Natural killer cell (primary cell): ENCODE measurements at regions not wholly inside any gene's neighbourhood (a gene's known extent, or its start where the extent isn't known, plus 50 kb on each side); places are given as distances from the start of the nearest gene placed in this dataset.

Experiments
- ATAC-seq, 3 donors: fragments of 150-1000 bp in 2 of 3; fragments of 200-7000 bp in 1 of 3; cut with Tn5 transposase; 1 replicate in 1 of 3; 2 replicates in 2 of 3; pipeline ENCODE4 v1.10.0; 2021; ENCODE audit warnings: mild to moderate bottlenecking in 2 of 3, moderate library complexity in 2 of 3
- DNase-seq, 2 donors: peaks; one replicate each; pipeline versions ENCODE4 v3.0.0 to v3.0.0-alpha.2; 2013 to 2021; ENCODE audit warnings: mixed read lengths in 1 of 2
- H3K27ac ChIP-seq: one replicate; pipeline ENCODE4 v1.5.1; 2013; ENCODE audit warnings: mild to moderate bottlenecking, low read length
- H3K27me3 ChIP-seq: one replicate; pipeline ENCODE4 v1.6.1; 2013; ENCODE audit warnings: low read length; ENCODE audit not compliant: control insufficient read depth, insufficient read depth
- H3K36me3 ChIP-seq: one replicate; pipeline ENCODE4 v1.6.1; 2013; ENCODE audit warnings: low read length; ENCODE audit not compliant: control insufficient read depth, insufficient read depth
- H3K4me1 ChIP-seq: one replicate; pipeline ENCODE4 v1.6.1; 2013; ENCODE audit warnings: low read length; ENCODE audit not compliant: control insufficient read depth, insufficient read depth
- H3K4me3 ChIP-seq: one replicate; pipeline ENCODE4 v1.5.1; 2013; ENCODE audit warnings: low read length
- H3K9me3 ChIP-seq: one replicate; pipeline ENCODE4 v1.6.1; 2013; ENCODE audit warnings: low read length; ENCODE audit not compliant: control insufficient read depth, insufficient read depth
- H3K27ac Mint-ChIP-seq, 2 donors: one replicate each; pipeline ENCODE4 v1.8.0; 2022; ENCODE audit warnings: mild to moderate bottlenecking in 2 of 2, mixed read lengths in 2 of 2, moderate library complexity in 1 of 2
- H3K27me3 Mint-ChIP-seq, 2 donors: one replicate each; pipeline ENCODE4 v1.8.0; 2022; ENCODE audit warnings: low read depth in 2 of 2, mixed read lengths in 2 of 2
- H3K36me3 Mint-ChIP-seq: one replicate; pipeline ENCODE4 v1.8.0; 2022; ENCODE audit warnings: mixed read lengths
- H3K4me1 Mint-ChIP-seq, 2 donors: one replicate each; pipeline ENCODE4 v1.8.0; 2022; ENCODE audit warnings: mixed read lengths in 2 of 2
- H3K4me3 Mint-ChIP-seq: one replicate; pipeline ENCODE4 v1.8.0; 2022; ENCODE audit warnings: mild to moderate bottlenecking, moderate library complexity, mixed read lengths
- H3K9me3 Mint-ChIP-seq, 2 donors: one replicate each; pipeline ENCODE4 v1.8.0; 2022; ENCODE audit warnings: mixed read lengths in 2 of 2
- CTCF ChIP-seq: fragments of 200-600 bp; IDR thresholded peaks from one replicate; pipeline ENCODE4 v1.8.0; 2022; ENCODE audit warnings: antibody characterized with exemption
- WGBS: methylation state at CpG from one replicate; pipeline ENCODE4 v1.1.7; 2013; ENCODE audit warnings: missing lambda C conversion rate; ENCODE audit not compliant: insufficient coverage; 5-methylcytosine and 5-hydroxymethylcytosine counted together
- intact Hi-C: fragments of 100-400 bp; cut with micrococcal nuclease; formaldehyde crosslinking; loops from one replicate; pipeline ENCODE4 v1.14.2; 2022

GRCh38 chr4:45004847-45005565, 278.6 kb upstream of the GNPDA2 start:
- no peaks in the 10 kb centered on the region for H3K4me1 Mint-ChIP-seq
- ATAC-seq, result no peak
- 54% methylated on average over 4 of the region's 4 CpGs for WGBS
- Histone ChIP-seq H3K27ac (no peak overlapping the region), H3K4me1 (no peaks in the 10 kb centered on the region), H3K9me3 (peaks cover 3% of the 10 kb centered on the region), H3K27me3 (no peaks in the 10 kb centered on the region), H3K36me3 (no peaks in the 10 kb centered on the region), H3K4me3 (no peak overlapping the region)
- no peak overlapping the region for H3K4me3 Mint-ChIP-seq
- no peaks in the 10 kb centered on the region for H3K27me3 Mint-ChIP-seq
- peaks cover 7% of the 10 kb centered on the region for H3K36me3 Mint-ChIP-seq
- H3K9me3 Mint-ChIP-seq, result peaks cover 17 to 21% of the 10 kb centered on the region in 2 donors
- no peak for TF ChIP-seq CTCF
- no peak for DNase-seq
- H3K27ac Mint-ChIP-seq, result no peak overlapping the region
- intact Hi-C loops, result no loop called here

- no peaks in the 10 kb centered on the region for H3K36me3 ChIP-seq
- WGBS, result no CpG with 5 or more reads among the region's 2 CpGs
- Mint-ChIP-seq H3K36me3 (peaks cover 7% of the 10 kb centered on the region), H3K9me3 (peaks cover 19 to 25% of the 10 kb centered on the region in 2 donors), H3K27ac (no peak overlapping the region), H3K4me3 (no peak overlapping the region), H3K4me1 (no peaks in the 10 kb centered on the region), H3K27me3 (no peaks in the 10 kb centered on the region)
- no peak for ATAC-seq
- H3K27me3 ChIP-seq, result no peaks in the 10 kb centered on the region
- no peak overlapping the region for H3K4me3 ChIP-seq
- intact Hi-C loops, result no loop called here
- no peak overlapping the region for H3K27ac ChIP-seq
- TF ChIP-seq CTCF, result no peak
- peaks cover 3% of the 10 kb centered on the region for H3K9me3 ChIP-seq
- no peak for DNase-seq
- no peaks in the 10 kb centered on the region for H3K4me1 ChIP-seq
These were observed 278.0 kb upstream of the GNPDA2 start for GRCh38 chr4:45004326-45004725.

- Histone ChIP-seq H3K36me3 (no peaks in the 10 kb centered on the region), H3K27ac (no peak overlapping the region), H3K4me3 (no peak overlapping the region), H3K27me3 (no peaks in the 10 kb centered on the region), H3K9me3 (peaks cover 4% of the 10 kb centered on the region), H3K4me1 (no peaks in the 10 kb centered on the region)
- peaks cover 14 to 23% of the 10 kb centered on the region in 2 donors for H3K9me3 Mint-ChIP-seq
- H3K36me3 Mint-ChIP-seq, result peaks cover 11% of the 10 kb centered on the region
- ATAC-seq, result no peak
- no peak for DNase-seq
- no peaks in the 10 kb centered on the region for H3K27me3 Mint-ChIP-seq
- 77% methylated on average over 4 of the region's 4 CpGs for whole genome bisulfite sequencing
- H3K4me1 Mint-ChIP-seq, result no peaks in the 10 kb centered on the region
- intact Hi-C loops, result no loop called here
- H3K4me3 Mint-ChIP-seq, result no peak overlapping the region
- no peak overlapping the region for H3K27ac Mint-ChIP-seq
- TF ChIP-seq CTCF, result no peak
These were observed 270.0 kb upstream of the GNPDA2 start for GRCh38 chr4:44996276-44996845.

GRCh38 chr4:44988011-44988410, 261.7 kb upstream of the GNPDA2 start:
- no peak overlapping the region for H3K4me3 Mint-ChIP-seq
- ATAC-seq, result no peak
- intact Hi-C loops, result no loop called here

More at GRCh38 chr4:44988011-44988410, 261.7 kb upstream of the GNPDA2 start:
- H3K4me1 ChIP-seq, result no peaks in the 10 kb centered on the region
- H3K9me3 Mint-ChIP-seq, result peaks cover 6 to 12% of the 10 kb centered on the region in 2 donors
- H3K27me3 ChIP-seq, result no peaks in the 10 kb centered on the region
- H3K36me3 ChIP-seq, result no peaks in the 10 kb centered on the region
- no peaks in the 10 kb centered on the region for H3K4me1 Mint-ChIP-seq
- H3K27me3 Mint-ChIP-seq, result no peaks in the 10 kb centered on the region
- no peak overlapping the region for H3K27ac Mint-ChIP-seq
- H3K4me3 ChIP-seq, result no peak overlapping the region
- no peak for TF ChIP-seq CTCF
- H3K36me3 Mint-ChIP-seq, result no peaks in the 10 kb centered on the region
- 65% methylated on average over 5 of the region's 5 CpGs for WGBS
- peaks cover 11% of the 10 kb centered on the region for H3K9me3 ChIP-seq
- no peak overlapping the region for H3K27ac ChIP-seq
- DNase-seq, result no peak
